ENCODE measurements at regions not wholly inside any gene's neighbourhood (a gene's known extent, or its start where the extent isn't known, plus 50 kb on each side); places are given as distances from the start of the nearest gene placed in this dataset.

DNA sequence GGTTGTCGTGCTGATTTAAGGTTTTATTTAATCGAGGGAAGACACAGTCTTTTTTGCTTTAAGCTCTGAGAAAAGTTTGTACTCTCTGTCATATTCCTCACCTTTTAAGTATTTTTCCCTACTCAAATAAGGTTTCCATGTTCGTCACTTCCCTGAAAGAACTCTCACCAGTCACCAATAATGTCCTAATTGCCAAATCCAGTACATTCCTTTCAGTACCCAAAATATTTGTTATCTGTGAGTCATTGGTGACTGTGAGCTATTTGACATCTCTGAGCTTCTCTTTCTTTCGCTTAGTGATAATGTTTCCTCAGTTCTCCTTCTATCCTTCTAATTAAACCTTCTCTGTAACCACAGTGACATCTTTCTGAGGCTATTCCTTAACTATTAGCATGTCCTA is 874.2 kb upstream of the ADGRL2 start:
- H4K20me1 ChIP-seq (ENCODE audit: insufficient read depth), result no peaks in the 10 kb centered on the region
- no peak overlapping the region for H3K4me3 ChIP-seq (ENCODE audit: low read length)
- no peaks in the 10 kb centered on the region for H3K79me2 ChIP-seq (replicated peaks; ENCODE audit: insufficient read depth, low read length)
- H3K9me3 ChIP-seq (ENCODE audit: low read length), result no peaks in the 10 kb centered on the region
- H3K27me3 ChIP-seq (ENCODE audit: insufficient read depth, low read depth, low read length), result no peaks in the 10 kb centered on the region
- H3K36me3 ChIP-seq (ENCODE audit: insufficient read depth, low read length), result no peaks in the 10 kb centered on the region
- no peak for TF ChIP-seq POLR2AphosphoS5 (IDR thresholded peaks at IDR 0.05)
- TF ChIP-seq SMC3 (conservative IDR thresholded peaks at IDR 0.05; ENCODE audit: poor library complexity), result no peak
- TF ChIP-seq TAF1 (IDR thresholded peaks at IDR 0.05; ENCODE audit: low read depth), result no peak
- TF ChIP-seq, protein P1, sequence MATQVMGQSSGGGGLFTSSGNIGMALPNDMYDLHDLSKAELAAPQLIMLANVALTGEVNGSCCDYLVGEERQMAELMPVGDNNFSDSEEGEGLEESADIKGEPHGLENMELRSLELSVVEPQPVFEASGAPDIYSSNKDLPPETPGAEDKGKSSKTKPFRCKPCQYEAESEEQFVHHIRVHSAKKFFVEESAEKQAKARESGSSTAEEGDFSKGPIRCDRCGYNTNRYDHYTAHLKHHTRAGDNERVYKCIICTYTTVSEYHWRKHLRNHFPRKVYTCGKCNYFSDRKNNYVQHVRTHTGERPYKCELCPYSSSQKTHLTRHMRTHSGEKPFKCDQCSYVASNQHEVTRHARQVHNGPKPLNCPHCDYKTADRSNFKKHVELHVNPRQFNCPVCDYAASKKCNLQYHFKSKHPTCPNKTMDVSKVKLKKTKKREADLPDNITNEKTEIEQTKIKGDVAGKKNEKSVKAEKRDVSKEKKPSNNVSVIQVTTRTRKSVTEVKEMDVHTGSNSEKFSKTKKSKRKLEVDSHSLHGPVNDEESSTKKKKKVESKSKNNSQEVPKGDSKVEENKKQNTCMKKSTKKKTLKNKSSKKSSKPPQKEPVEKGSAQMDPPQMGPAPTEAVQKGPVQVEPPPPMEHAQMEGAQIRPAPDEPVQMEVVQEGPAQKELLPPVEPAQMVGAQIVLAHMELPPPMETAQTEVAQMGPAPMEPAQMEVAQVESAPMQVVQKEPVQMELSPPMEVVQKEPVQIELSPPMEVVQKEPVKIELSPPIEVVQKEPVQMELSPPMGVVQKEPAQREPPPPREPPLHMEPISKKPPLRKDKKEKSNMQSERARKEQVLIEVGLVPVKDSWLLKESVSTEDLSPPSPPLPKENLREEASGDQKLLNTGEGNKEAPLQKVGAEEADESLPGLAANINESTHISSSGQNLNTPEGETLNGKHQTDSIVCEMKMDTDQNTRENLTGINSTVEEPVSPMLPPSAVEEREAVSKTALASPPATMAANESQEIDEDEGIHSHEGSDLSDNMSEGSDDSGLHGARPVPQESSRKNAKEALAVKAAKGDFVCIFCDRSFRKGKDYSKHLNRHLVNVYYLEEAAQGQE (IDR thresholded peaks at IDR 0.05; ENCODE audit: borderline replicate concordance), result no peak
- no peak for TF ChIP-seq MXI1 (conservative IDR thresholded peaks at IDR 0.05; ENCODE audit: poor library complexity, severe bottlenecking)
- TF ChIP-seq, protein P2, sequence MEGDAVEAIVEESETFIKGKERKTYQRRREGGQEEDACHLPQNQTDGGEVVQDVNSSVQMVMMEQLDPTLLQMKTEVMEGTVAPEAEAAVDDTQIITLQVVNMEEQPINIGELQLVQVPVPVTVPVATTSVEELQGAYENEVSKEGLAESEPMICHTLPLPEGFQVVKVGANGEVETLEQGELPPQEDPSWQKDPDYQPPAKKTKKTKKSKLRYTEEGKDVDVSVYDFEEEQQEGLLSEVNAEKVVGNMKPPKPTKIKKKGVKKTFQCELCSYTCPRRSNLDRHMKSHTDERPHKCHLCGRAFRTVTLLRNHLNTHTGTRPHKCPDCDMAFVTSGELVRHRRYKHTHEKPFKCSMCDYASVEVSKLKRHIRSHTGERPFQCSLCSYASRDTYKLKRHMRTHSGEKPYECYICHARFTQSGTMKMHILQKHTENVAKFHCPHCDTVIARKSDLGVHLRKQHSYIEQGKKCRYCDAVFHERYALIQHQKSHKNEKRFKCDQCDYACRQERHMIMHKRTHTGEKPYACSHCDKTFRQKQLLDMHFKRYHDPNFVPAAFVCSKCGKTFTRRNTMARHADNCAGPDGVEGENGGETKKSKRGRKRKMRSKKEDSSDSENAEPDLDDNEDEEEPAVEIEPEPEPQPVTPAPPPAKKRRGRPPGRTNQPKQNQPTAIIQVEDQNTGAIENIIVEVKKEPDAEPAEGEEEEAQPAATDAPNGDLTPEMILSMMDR (IDR thresholded peaks at IDR 0.05; ENCODE audit: poor library complexity, severe bottlenecking), result no peak
- no peak for TF ChIP-seq EZH2 (IDR thresholded peaks at IDR 0.05; ENCODE audit: borderline replicate concordance, insufficient read depth, low read length, poor library complexity, severe bottlenecking)
- TF ChIP-seq RAD21 (conservative IDR thresholded peaks at IDR 0.05), result no peak
- TF ChIP-seq EP300 (conservative IDR thresholded peaks at IDR 0.05; ENCODE audit: poor library complexity, severe bottlenecking), result no peak
- H3K4me2 ChIP-seq (ENCODE audit: low read length), result no peak overlapping the region
- no peak overlapping the region for H2AFZ ChIP-seq (ENCODE audit: low read depth, low read length)
- no peak overlapping the region for H3K9ac ChIP-seq (ENCODE audit: low read length)
- no peaks in the 10 kb centered on the region for H3F3A ChIP-seq (ENCODE audit: insufficient read depth, low read length, poor library complexity, severe bottlenecking)
- H3K27ac ChIP-seq (ENCODE audit: low read length), result no peak overlapping the region
- H3K9me2 ChIP-seq (ENCODE audit: insufficient read depth, low read length), result no peaks in the 10 kb centered on the region

DNA sequence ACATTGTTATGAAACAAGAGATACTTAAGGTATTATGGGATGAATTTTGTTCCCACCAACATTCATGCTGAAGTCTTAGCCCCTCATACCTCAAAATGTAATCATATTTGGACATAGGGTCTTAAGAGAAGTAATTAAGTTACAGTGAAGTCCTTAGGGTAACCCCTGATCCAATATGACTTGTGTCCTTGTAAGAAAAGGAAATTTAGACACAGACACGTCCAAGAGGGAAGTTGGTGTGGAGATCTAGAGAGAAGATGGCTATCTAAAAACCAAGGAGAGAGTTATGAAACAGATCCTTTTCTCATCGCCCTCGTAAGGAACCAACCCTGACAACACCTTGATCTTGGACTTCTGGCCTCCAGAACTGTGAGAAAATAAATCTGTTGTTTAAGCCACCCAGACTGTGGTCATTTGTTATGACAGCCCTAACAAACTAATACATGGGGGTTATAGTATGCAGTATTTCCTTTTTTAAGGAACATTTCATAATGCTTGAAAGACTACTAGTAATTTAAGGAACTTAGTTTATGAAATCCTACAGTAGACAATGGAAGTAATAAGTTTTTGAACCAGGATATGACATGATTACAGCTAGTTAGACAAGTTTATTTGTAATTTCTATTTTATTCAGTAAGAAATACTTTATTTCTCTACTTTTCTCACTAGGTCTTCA is 875.5 kb upstream of the ADGRL2 start:
- H3K79me2 ChIP-seq (replicated peaks; ENCODE audit: insufficient read depth, low read length), result no peaks in the 10 kb centered on the region
- H3K27me3 ChIP-seq (ENCODE audit: insufficient read depth, low read depth, low read length), result no peaks in the 10 kb centered on the region
- H3K9me3 ChIP-seq (ENCODE audit: low read length), result no peaks in the 10 kb centered on the region
- no peak overlapping the region for H3K9ac ChIP-seq (ENCODE audit: low read length)
- no peaks in the 10 kb centered on the region for H3K36me3 ChIP-seq (ENCODE audit: insufficient read depth, low read length)
- H3K9me2 ChIP-seq (ENCODE audit: insufficient read depth, low read length), result no peaks in the 10 kb centered on the region
- H4K20me1 ChIP-seq (ENCODE audit: insufficient read depth), result no peaks in the 10 kb centered on the region
- H3K27ac ChIP-seq (ENCODE audit: low read length), result no peak overlapping the region
- no peaks in the 10 kb centered on the region for H3F3A ChIP-seq (ENCODE audit: insufficient read depth, low read length, poor library complexity, severe bottlenecking)
- no peak overlapping the region for H3K4me2 ChIP-seq (ENCODE audit: low read length)
- TF ChIP-seq SMC3 (conservative IDR thresholded peaks at IDR 0.05; ENCODE audit: poor library complexity) (no peak), EP300 (conservative IDR thresholded peaks at IDR 0.05; ENCODE audit: poor library complexity, severe bottlenecking) (no peak), MXI1 (conservative IDR thresholded peaks at IDR 0.05; ENCODE audit: poor library complexity, severe bottlenecking) (no peak), RAD21 (conservative IDR thresholded peaks at IDR 0.05) (no peak), POLR2AphosphoS5 (IDR thresholded peaks at IDR 0.05) (no peak), EZH2 (IDR thresholded peaks at IDR 0.05; ENCODE audit: borderline replicate concordance, insufficient read depth, low read length, poor library complexity, severe bottlenecking) (no peak), TAF1 (IDR thresholded peaks at IDR 0.05; ENCODE audit: low read depth) (no peak)
- TF ChIP-seq, protein P2 (IDR thresholded peaks at IDR 0.05; ENCODE audit: poor library complexity, severe bottlenecking), result no peak
- TF ChIP-seq, protein P1 (IDR thresholded peaks at IDR 0.05; ENCODE audit: borderline replicate concordance), result no peak
- no peak overlapping the region for H3K4me3 ChIP-seq (ENCODE audit: low read length)
- H2AFZ ChIP-seq (ENCODE audit: low read depth, low read length), result no peak overlapping the region

Measured in neural cell (in vitro differentiated cells).